Glutamatergic neuron (in vitro differentiated cells): ENCODE measurements at regions not wholly inside any gene's neighbourhood (a gene's known extent, or its start where the extent isn't known, plus 50 kb on each side); places are given as distances from the start of the nearest gene placed in this dataset.

ENCODE experiments used
- DNase-seq: peaks from one replicate; pipeline ENCODE4 v3.0.0; 2022
- H3K27ac Mint-ChIP-seq: one replicate; pipeline ENCODE4 v1.8.0; 2020; ENCODE audit warnings: mild to moderate bottlenecking, mixed read lengths, inconsistent platforms; ENCODE audit not compliant: unreplicated experiment
- H3K27me3 Mint-ChIP-seq: one replicate; pipeline ENCODE4 v1.8.0; 2020; ENCODE audit warnings: mild to moderate bottlenecking, moderate library complexity, mixed read lengths, inconsistent platforms; ENCODE audit not compliant: unreplicated experiment
- H3K36me3 Mint-ChIP-seq: one replicate; pipeline ENCODE4 v1.8.0; 2020; ENCODE audit warnings: mild to moderate bottlenecking, mixed read lengths, inconsistent platforms; ENCODE audit not compliant: unreplicated experiment
- H3K4me1 Mint-ChIP-seq: one replicate; pipeline ENCODE4 v1.8.0; 2020; ENCODE audit warnings: mild to moderate bottlenecking, low read depth, mixed read lengths, inconsistent platforms; ENCODE audit not compliant: unreplicated experiment
- H3K4me3 Mint-ChIP-seq: one replicate; pipeline ENCODE4 v1.8.0; 2020; ENCODE audit warnings: mild to moderate bottlenecking, mixed read lengths, inconsistent platforms; ENCODE audit not compliant: unreplicated experiment
- H3K9me3 Mint-ChIP-seq: one replicate; pipeline ENCODE4 v1.8.0; 2020; ENCODE audit warnings: mild to moderate bottlenecking, moderate library complexity, mixed read lengths, inconsistent platforms; ENCODE audit not compliant: unreplicated experiment
- CTCF ChIP-seq: fragments of 200-600 bp; sonication (generic); IDR thresholded peaks from one replicate; pipeline ENCODE4 v1.5.0; 2021; ENCODE audit not compliant: partially characterized antibody, unreplicated experiment

GRCh38 chr1:38760562-38760961 lies 99.0 kb downstream of the RRAGC start:
- Mint-ChIP-seq H3K36me3 (no peaks in the 10 kb centered on the region), H3K9me3 (peaks cover 1% of the 10 kb centered on the region), H3K4me3 (no peak overlapping the region), H3K27me3 (peaks cover 1% of the 10 kb centered on the region), H3K4me1 (peaks cover 7% of the 10 kb centered on the region), H3K27ac (no peak overlapping the region)
- no peak for TF ChIP-seq CTCF
- no peak for DNase-seq

GRCh38 chr1:38758820-38759219 lies 100.8 kb downstream of the RRAGC start:
- no peak for TF ChIP-seq CTCF
- no peak for DNase-seq
- H3K36me3 Mint-ChIP-seq = no peaks in the 10 kb centered on the region
- peaks cover 7% of the 10 kb centered on the region for H3K4me1 Mint-ChIP-seq
- peaks cover 1% of the 10 kb centered on the region for H3K27me3 Mint-ChIP-seq
- H3K27ac Mint-ChIP-seq = no peak overlapping the region
- H3K9me3 Mint-ChIP-seq = peaks cover under 1% of the 10 kb centered on the region
- H3K4me3 Mint-ChIP-seq = no peak overlapping the region

- no peak overlapping the region for H3K4me3 Mint-ChIP-seq
- H3K36me3 Mint-ChIP-seq = no peaks in the 10 kb centered on the region
- no peak for TF ChIP-seq CTCF
- no peak overlapping the region for H3K27ac Mint-ChIP-seq
- peaks cover 2% of the 10 kb centered on the region for H3K4me1 Mint-ChIP-seq
- H3K9me3 Mint-ChIP-seq = peaks cover 8% of the 10 kb centered on the region
- no peak for DNase-seq
- H3K27me3 Mint-ChIP-seq = peaks cover 7% of the 10 kb centered on the region
These were observed 112.5 kb downstream of the RRAGC start for GRCh38 chr1:38746941-38747600.

GRCh38 chr1:38746402-38746935 lies 113.1 kb downstream of the RRAGC start:
- H3K27ac Mint-ChIP-seq = no peak overlapping the region
- no peaks in the 10 kb centered on the region for H3K36me3 Mint-ChIP-seq
- H3K9me3 Mint-ChIP-seq = peaks cover 8% of the 10 kb centered on the region
- DNase-seq = no peak
- no peak for TF ChIP-seq CTCF
- no peak overlapping the region for H3K4me3 Mint-ChIP-seq
- H3K27me3 Mint-ChIP-seq = peaks cover 7% of the 10 kb centered on the region
- peaks cover 2% of the 10 kb centered on the region for H3K4me1 Mint-ChIP-seq
